HUES6 (cell line): ENCODE measurements at regions not wholly inside any gene's neighbourhood (a gene's known extent, or its start where the extent isn't known, plus 50 kb on each side); places are given as distances from the start of the nearest gene placed in this dataset.
"Not testable (repeated sequence)": the region's sequence is repeated elsewhere in the genome, so short reads cannot be mapped to it uniquely, and the experiment has no call there.

Experiments
- H3K27ac ChIP-seq: 2 replicates; pipeline ENCODE4 v1.7.0; 2013; ENCODE audit warnings: low read depth, mild to moderate bottlenecking, low read length, inconsistent platforms
- H3K27me3 ChIP-seq: 2 replicates; pipeline ENCODE4 v1.6.1; 2013; ENCODE audit warnings: low read length; ENCODE audit not compliant: control insufficient read depth, insufficient read depth
- H3K36me3 ChIP-seq: 2 replicates; pipeline ENCODE4 v1.6.1; 2013; ENCODE audit warnings: low read length; ENCODE audit not compliant: control insufficient read depth, insufficient read depth
- H3K4me1 ChIP-seq: 2 replicates; pipeline ENCODE4 v1.6.1; 2013; ENCODE audit warnings: low read length; ENCODE audit not compliant: control insufficient read depth, insufficient read depth
- H3K4me3 ChIP-seq: 2 replicates; pipeline ENCODE4 v1.5.1; 2013; ENCODE audit warnings: low read depth, low read length
- H3K9ac ChIP-seq: one replicate; pipeline ENCODE4 v1.6.1; 2013; ENCODE audit warnings: mild to moderate bottlenecking, low read length
- H3K9me3 ChIP-seq: 2 replicates; pipeline ENCODE4 v1.6.1; 2013; ENCODE audit warnings: low read depth, low read length; ENCODE audit not compliant: control insufficient read depth, insufficient read depth

DNA sequence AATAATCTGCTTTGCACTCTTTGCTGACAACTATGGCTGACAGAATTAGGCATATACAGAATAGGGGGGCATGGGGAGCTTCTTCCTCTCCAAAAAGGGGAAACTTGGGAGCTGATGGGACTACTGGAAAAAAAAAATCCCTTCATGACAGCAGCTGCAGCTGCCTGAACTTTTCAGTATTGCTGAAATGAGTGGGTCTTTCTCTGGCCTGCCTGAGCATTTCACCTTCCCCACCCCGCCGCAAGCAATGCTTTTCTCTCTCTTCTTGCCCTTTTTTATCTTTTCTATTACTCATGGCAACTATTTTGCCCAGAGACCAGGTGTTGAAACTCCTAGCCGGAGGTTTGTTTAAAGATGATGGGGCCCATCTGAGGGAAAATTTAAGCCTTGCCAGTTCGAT is 244.9 kb downstream of the SEMA3D start:
- Histone ChIP-seq H3K27me3 (no peaks in the 10 kb centered on the region), H3K36me3 (no peaks in the 10 kb centered on the region), H3K4me3 (no peak overlapping the region), H3K9me3 (no peaks in the 10 kb centered on the region), H3K27ac (no peak overlapping the region), H3K9ac (no peak overlapping the region), H3K4me1 (no peaks in the 10 kb centered on the region)

DNA sequence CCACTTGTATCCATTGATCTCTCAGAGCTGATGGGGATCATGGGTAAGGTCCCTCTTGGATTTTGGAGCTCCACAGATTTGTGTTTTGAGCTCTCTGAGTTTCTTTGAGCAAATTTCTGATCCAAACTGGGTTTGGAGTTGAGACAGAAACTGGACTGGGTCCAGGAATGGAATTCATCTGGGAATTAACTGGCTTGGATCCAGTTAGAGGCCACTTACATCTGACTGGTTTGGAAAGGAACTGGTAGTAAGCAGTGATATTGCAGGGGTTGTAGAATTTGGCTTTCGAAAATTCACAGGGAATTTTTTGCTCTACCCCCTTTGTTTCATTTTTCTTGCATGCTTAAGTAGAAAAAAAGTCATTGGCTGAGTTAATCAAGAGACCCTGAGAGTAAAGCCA is 245.6 kb downstream of the SEMA3D start:
- no peaks in the 10 kb centered on the region for H3K36me3 ChIP-seq
- no peaks in the 10 kb centered on the region for H3K4me1 ChIP-seq
- no peak overlapping the region for H3K27ac ChIP-seq
- H3K9ac ChIP-seq: no peak overlapping the region
- no peaks in the 10 kb centered on the region for H3K27me3 ChIP-seq
- no peaks in the 10 kb centered on the region for H3K9me3 ChIP-seq
- no peak overlapping the region for H3K4me3 ChIP-seq

DNA sequence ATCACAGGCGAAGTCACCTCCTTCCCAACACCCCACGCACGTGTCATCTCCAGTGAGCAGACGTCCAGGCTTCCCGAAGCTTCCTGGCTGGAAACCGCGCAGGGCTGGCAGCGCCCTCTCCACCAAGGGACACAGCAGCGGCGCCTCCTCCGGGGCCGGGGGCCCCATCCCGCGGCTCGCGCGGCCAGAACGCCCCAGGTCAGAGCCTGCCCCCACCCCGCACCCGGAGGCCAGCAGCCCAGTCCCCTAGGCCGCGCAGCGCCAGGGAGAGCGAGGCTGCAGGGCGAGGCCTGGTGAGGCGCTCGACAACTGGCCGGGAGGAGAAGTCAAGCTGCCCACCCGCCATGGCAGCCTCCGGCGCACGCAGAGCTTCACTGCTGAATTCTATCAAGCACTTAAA is 247.0 kb downstream of the SEMA3D start:
- Histone ChIP-seq H3K9ac (no peak overlapping the region), H3K9me3 (no peaks in the 10 kb centered on the region), H3K4me3 (no peak overlapping the region), H3K4me1 (no peaks in the 10 kb centered on the region), H3K27ac (no peak overlapping the region), H3K27me3 (no peaks in the 10 kb centered on the region), H3K36me3 (no peaks in the 10 kb centered on the region)

DNA sequence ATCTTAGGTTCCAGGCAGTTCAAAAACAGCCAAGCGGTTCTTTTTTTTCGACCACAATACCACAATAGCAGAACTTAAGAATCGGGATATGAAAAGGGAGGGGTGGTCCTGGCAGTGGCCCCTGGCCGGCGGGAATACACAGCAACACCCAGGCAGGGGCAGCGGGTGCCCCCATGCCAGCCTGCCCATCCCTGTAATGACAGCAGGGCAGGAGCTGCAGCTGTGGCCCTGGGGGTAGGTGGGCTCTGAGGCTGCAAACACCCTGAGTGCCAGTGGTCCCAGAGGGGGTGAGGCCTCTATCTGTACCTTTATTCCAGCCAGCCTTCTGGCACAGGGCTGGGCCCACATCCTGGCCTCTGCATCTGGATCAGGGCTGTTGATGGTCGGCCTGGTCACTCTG is 247.4 kb downstream of the SEMA3D start:
- Histone ChIP-seq H3K9ac (no peak overlapping the region), H3K4me3 (no peak overlapping the region), H3K4me1 (no peaks in the 10 kb centered on the region), H3K9me3 (no peaks in the 10 kb centered on the region), H3K27ac (no peak overlapping the region), H3K27me3 (no peaks in the 10 kb centered on the region), H3K36me3 (no peaks in the 10 kb centered on the region)

DNA sequence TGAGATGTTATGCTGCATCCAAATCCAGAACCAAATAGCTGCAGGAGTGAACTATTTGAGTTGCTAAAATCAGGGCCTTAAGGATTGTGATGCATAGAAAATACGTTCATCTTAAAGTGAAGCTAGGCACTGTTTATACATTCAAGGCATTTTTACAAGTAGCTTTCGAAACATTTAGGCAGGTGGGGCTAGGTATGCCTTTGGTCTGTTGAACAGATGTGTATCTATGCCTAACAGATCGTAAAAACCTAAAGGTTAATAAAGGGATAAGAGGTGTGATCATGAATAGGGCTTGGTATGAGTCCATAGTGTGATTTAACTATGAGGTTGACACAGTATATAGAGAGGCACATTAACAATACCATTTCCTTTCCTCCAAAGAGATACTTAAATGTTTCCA is 262.5 kb downstream of the SEMA3D start:
- Histone ChIP-seq H3K4me1 (no peaks in the 10 kb centered on the region; the same call in 1 of the 2 replicates), H3K36me3 (no peaks in the 10 kb centered on the region), H3K27ac (no peak overlapping the region), H3K9ac (no peak overlapping the region), H3K27me3 (no peaks in the 10 kb centered on the region), H3K9me3 (0 out of 2 replicates have a peak, but pooled peaks cover 3% of the 10 kb centered on the region), H3K4me3 (no peak overlapping the region)

DNA sequence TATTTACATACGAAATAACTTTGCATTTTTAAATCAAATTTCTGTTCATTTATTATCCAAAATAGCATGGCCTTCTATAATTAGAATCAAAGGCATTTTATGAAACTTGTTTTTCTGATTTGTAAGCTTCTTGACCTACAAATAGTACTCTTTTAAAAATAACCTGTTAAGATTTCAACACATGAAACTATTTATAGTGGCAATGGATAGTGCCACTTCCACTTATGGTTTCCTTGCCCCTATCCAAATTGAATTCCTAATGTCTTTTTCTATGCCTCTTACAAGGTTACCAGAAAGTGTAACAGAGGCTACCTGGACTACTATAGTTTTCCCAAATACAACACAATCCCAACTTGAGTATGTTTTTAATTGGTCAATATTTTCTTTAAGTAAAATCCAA is 263.5 kb downstream of the SEMA3D start:
- H3K36me3 ChIP-seq: no peaks in the 10 kb centered on the region
- no peak overlapping the region for H3K27ac ChIP-seq
- H3K4me3 ChIP-seq: no peak overlapping the region
- no peak overlapping the region for H3K9ac ChIP-seq
- H3K27me3 ChIP-seq: no peaks in the 10 kb centered on the region
- no peaks in the 10 kb centered on the region; the same call in 1 of the 2 replicates for H3K4me1 ChIP-seq
- H3K9me3 ChIP-seq: 0 out of 2 replicates have a peak, but pooled peaks cover 3% of the 10 kb centered on the region

DNA sequence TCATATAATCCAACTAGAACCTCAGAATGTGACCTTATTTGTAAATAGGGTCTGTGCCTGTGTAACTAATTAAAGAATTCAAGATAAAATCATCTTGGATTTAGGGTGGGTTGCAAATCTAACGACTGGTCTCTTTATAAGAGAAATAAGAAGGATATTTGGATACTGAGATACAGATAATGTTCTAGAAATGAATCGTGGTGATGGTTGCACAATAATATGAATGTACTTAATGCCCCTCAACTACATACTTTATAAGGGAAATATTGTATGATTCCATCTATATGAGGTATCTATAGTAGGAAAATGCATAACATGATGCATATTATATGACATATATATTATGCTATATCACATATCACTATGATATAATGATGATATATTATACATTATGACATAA is 265.7 kb downstream of the SEMA3D start:
- Histone ChIP-seq H3K4me1 (no peaks in the 10 kb centered on the region), H3K36me3 (no peaks in the 10 kb centered on the region), H3K9me3 (0 out of 2 replicates have a peak, but pooled peaks cover 3% of the 10 kb centered on the region), H3K4me3 (no peak overlapping the region), H3K9ac (no peak overlapping the region), H3K27me3 (no peaks in the 10 kb centered on the region), H3K27ac (no peak overlapping the region)

DNA sequence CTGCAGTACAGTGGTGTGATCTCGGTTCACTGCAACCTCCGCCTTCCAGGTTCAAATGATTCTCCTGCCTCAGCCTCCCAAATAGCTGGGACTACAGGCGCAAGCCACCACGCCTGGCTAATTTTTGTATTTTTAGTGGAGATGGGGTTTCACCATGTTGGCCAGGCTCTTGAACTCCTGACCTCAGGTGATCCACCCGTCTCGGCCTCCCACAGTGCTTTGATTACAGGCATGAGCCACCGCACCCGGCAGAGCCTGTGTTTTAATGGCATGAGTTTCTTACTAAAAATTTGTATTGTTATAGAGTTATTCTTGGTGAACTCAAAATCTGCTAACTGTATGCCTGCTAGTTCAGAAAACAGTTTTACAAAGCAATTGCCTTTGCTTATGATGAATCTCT is 269.9 kb downstream of the SEMA3D start:
- H3K9me3 ChIP-seq, H3K27ac ChIP-seq, H3K27me3 ChIP-seq, H3K4me3 ChIP-seq, H3K9ac ChIP-seq, H3K36me3 ChIP-seq: not testable (repeated sequence)
- H3K4me1 ChIP-seq: peaks cover 18% of the 10 kb centered on the region

DNA sequence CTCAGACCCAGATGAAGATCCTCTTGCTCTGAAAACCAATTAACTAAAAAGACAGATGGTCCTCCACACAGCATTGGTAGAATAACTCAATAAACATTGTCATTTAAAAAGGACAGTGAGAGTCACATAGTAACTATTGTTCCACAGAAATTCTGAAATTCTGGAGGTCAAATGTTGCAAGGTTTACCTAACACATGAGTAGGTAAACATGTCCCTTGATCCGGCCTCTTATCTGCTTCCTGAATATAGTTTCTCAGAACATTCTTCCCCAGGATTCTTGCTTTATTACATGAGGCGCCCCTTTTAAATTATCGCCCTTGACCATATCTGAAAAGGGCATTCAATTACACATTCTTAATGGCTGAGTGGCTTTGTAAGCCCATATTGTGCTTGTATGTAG is 270.7 kb downstream of the SEMA3D start:
- Histone ChIP-seq H3K27ac (no peak overlapping the region), H3K9ac (no peak overlapping the region), H3K36me3 (no peaks in the 10 kb centered on the region), H3K4me3 (no peak overlapping the region), H3K27me3 (no peaks in the 10 kb centered on the region), H3K9me3 (0 out of 2 replicates have a peak, but pooled peaks cover 3% of the 10 kb centered on the region), H3K4me1 (peaks cover 24% of the 10 kb centered on the region)

DNA sequence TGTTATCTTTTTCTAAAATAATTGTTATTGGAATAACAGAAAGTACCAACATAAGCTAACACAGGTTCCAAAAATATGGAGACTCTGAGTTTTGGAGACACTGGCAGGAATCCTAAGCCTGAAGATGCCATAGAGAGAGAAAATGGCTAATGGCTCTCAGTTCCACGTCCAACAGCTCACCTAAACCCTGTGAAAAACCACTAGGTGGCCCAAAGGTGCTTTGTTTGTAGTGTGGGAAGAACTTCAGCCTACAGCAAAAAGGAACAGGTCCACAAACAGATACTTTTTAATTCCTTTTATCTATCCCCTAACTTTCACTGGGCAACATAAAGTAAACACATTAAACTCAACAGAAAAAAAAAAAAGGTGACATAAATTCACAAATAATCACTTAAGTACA is 272.3 kb downstream of the SEMA3D start:
- no peaks in the 10 kb centered on the region for H3K27me3 ChIP-seq
- H3K4me3 ChIP-seq: no peak overlapping the region
- H3K4me1 ChIP-seq: peaks cover 33% of the 10 kb centered on the region
- H3K9me3 ChIP-seq: no peaks in the 10 kb centered on the region
- H3K9ac ChIP-seq: no peak overlapping the region
- no peak overlapping the region for H3K27ac ChIP-seq
- no peaks in the 10 kb centered on the region for H3K36me3 ChIP-seq

DNA sequence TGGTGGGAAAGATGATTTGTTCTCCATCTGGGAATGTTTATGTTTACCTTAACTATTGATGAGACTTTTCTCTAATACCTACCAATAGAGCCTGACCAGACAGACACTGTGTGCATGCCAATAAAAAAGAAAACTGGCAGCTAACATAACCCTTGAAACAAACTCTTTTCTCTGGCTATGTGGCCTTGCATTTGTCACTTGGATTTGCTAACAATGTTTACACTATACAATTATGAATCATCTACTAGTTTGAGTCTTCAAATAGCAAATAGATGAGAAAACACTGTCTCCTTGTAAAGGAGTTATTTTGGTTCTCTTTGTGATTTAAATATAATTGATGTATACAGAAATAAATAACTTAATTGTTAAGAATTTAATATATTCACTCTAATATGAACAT is 273.1 kb downstream of the SEMA3D start:
- H3K4me3 ChIP-seq: no peak overlapping the region
- peak overlapping the region; percentile 34 for H3K27ac ChIP-seq
- H3K9ac ChIP-seq: no peak overlapping the region
- no peaks in the 10 kb centered on the region for H3K9me3 ChIP-seq
- no peaks in the 10 kb centered on the region for H3K27me3 ChIP-seq
- no peaks in the 10 kb centered on the region for H3K36me3 ChIP-seq
- H3K4me1 ChIP-seq: peaks cover 33% of the 10 kb centered on the region
